Astrocyte (in vitro differentiated cells and primary cell): ENCODE measurements at regions not wholly inside any gene's neighbourhood (a gene's known extent, or its start where the extent isn't known, plus 50 kb on each side); places are given as distances from the start of the nearest gene placed in this dataset.

Experiments
- DNase-seq: peaks from one replicate; pipeline ENCODE4 v3.0.0-alpha.2; 2010; ENCODE audit warnings: low read depth
- FAIRE-seq: peaks from 2 replicates; lab custom pipeline; 2011; peaks lifted over from hg19 to GRCh38; lab: Jason Lieb, UNC
- H2AFZ ChIP-seq: 2 replicates; pipeline ENCODE4 v1.6.0; 2012; ENCODE audit warnings: low read depth, low read length, inconsistent platforms
- H3K27ac ChIP-seq: 2 replicates; pipeline ENCODE4 v1.5.1; 2011; ENCODE audit warnings: low read depth, low read length, inconsistent platforms
- H3K27me3 ChIP-seq: 2 replicates; pipeline ENCODE4 v1.6.0; 2011; ENCODE audit warnings: low read length, inconsistent platforms; ENCODE audit not compliant: insufficient read depth
- H3K36me3 ChIP-seq: 2 replicates; pipeline ENCODE4 v1.5.1; 2011; ENCODE audit warnings: low read length, inconsistent platforms; ENCODE audit not compliant: insufficient read depth
- H3K4me1 ChIP-seq: 2 replicates; pipeline ENCODE4 v1.5.1; 2011; ENCODE audit warnings: low read length, inconsistent platforms; ENCODE audit not compliant: insufficient read depth
- H3K4me2 ChIP-seq: 2 replicates; pipeline ENCODE4 v1.6.0; 2012; ENCODE audit warnings: low read length, inconsistent platforms
- H3K4me3 ChIP-seq: 2 replicates; pipeline ENCODE4 v1.5.1; 2011; ENCODE audit warnings: low read depth, mild to moderate bottlenecking, low read length, inconsistent platforms; ENCODE audit not compliant: insufficient read depth
- H3K79me2 ChIP-seq: 2 replicates; pipeline ENCODE4 v1.6.0; 2012; ENCODE audit warnings: mild to moderate bottlenecking, low read length, inconsistent platforms; ENCODE audit not compliant: insufficient read depth
- H3K9ac ChIP-seq: 2 replicates; pipeline ENCODE4 v1.6.0; 2012; ENCODE audit warnings: mild to moderate bottlenecking, low read length, inconsistent platforms
- H3K9me3 ChIP-seq: 2 replicates; pipeline ENCODE4 v1.5.1; 2012; ENCODE audit warnings: low read depth, mild to moderate bottlenecking, low read length, inconsistent platforms; ENCODE audit not compliant: insufficient read depth
- H4K20me1 ChIP-seq: 2 replicates; pipeline ENCODE4 v1.6.0; 2012; ENCODE audit warnings: low read length, inconsistent platforms; ENCODE audit not compliant: insufficient read depth
- H3K27ac Mint-ChIP-seq: one replicate; pipeline ENCODE4 v1.8.0; 2021; ENCODE audit warnings: mild to moderate bottlenecking, mixed read lengths; ENCODE audit not compliant: unreplicated experiment
- H3K27me3 Mint-ChIP-seq: one replicate; pipeline ENCODE4 v1.8.0; 2021; ENCODE audit warnings: low read depth, mixed read lengths; ENCODE audit not compliant: unreplicated experiment
- H3K36me3 Mint-ChIP-seq: one replicate; pipeline ENCODE4 v1.8.0; 2021; ENCODE audit warnings: low read depth, mixed read lengths; ENCODE audit not compliant: unreplicated experiment
- H3K4me1 Mint-ChIP-seq: one replicate; pipeline ENCODE4 v1.8.0; 2021; ENCODE audit warnings: low read depth, mixed read lengths; ENCODE audit not compliant: unreplicated experiment
- H3K4me3 Mint-ChIP-seq: one replicate; pipeline ENCODE4 v1.8.0; 2021; ENCODE audit warnings: mild to moderate bottlenecking, moderate library complexity, mixed read lengths; ENCODE audit not compliant: unreplicated experiment
- H3K9me3 Mint-ChIP-seq: one replicate; pipeline ENCODE4 v1.8.0; 2021; ENCODE audit warnings: mild to moderate bottlenecking, mixed read lengths; ENCODE audit not compliant: unreplicated experiment
- EZH2 ChIP-seq: IDR thresholded peaks from 2 replicates; pipeline ENCODE4 v1.6.1; 2012; ENCODE audit warnings: mild to moderate bottlenecking, low read length, inconsistent platforms; ENCODE audit not compliant: insufficient read depth
- TF ChIP-seq, protein P1 (sequence below): IDR thresholded peaks from 2 replicates; pipeline ENCODE4 v1.5.1; 2011; ENCODE audit warnings: low read depth, mild to moderate bottlenecking, inconsistent platforms, low read length, moderate library complexity; ENCODE audit not compliant: insufficient read depth

DNA sequence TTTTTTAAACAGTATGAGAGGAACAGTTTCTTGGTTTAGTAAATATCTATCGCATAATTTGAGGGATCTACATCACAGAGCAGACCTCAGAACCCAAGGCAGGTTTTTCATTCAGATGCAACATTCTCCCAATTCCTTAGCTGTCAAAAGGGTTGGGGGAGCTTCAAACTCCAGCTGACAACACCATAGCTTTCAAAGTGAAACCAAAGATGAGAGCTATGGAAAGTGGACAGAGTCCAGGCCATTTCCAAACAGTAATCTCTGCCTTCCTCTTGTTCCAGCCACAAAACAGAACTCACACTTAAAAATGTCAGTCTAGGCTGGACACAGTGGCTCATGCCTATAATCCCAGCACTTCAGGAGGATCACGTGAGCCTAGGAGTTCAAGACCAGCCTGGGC lies 87.8 kb downstream of the SPRING1 start:
- no peaks in the 10 kb centered on the region for H3K4me1 Mint-ChIP-seq
- H3K27ac Mint-ChIP-seq, result no peak overlapping the region
- FAIRE-seq (no peak), DNase-seq (no peak)
- Histone ChIP-seq H3K9me3 (peaks cover under 1% of the 10 kb centered on the region), H3K4me1 (no peaks in the 10 kb centered on the region), H3K79me2 (no peaks in the 10 kb centered on the region), H3K9ac (no peak overlapping the region), H3K36me3 (no peaks in the 10 kb centered on the region), H3K4me2 (no peak overlapping the region), H3K27me3 (peaks cover 13% of the 10 kb centered on the region), H2AFZ (no peak overlapping the region), H3K4me3 (no peak overlapping the region), H4K20me1 (no peaks in the 10 kb centered on the region), H3K27ac (no peak overlapping the region)
- H3K4me3 Mint-ChIP-seq, result no peak overlapping the region
- H3K27me3 Mint-ChIP-seq, result peaks cover 26% of the 10 kb centered on the region
- H3K36me3 Mint-ChIP-seq, result no peaks in the 10 kb centered on the region
- H3K9me3 Mint-ChIP-seq, result peaks cover 4% of the 10 kb centered on the region
- TF ChIP-seq EZH2, result no peak
- TF ChIP-seq, protein P1, sequence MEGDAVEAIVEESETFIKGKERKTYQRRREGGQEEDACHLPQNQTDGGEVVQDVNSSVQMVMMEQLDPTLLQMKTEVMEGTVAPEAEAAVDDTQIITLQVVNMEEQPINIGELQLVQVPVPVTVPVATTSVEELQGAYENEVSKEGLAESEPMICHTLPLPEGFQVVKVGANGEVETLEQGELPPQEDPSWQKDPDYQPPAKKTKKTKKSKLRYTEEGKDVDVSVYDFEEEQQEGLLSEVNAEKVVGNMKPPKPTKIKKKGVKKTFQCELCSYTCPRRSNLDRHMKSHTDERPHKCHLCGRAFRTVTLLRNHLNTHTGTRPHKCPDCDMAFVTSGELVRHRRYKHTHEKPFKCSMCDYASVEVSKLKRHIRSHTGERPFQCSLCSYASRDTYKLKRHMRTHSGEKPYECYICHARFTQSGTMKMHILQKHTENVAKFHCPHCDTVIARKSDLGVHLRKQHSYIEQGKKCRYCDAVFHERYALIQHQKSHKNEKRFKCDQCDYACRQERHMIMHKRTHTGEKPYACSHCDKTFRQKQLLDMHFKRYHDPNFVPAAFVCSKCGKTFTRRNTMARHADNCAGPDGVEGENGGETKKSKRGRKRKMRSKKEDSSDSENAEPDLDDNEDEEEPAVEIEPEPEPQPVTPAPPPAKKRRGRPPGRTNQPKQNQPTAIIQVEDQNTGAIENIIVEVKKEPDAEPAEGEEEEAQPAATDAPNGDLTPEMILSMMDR, result no peak

DNA sequence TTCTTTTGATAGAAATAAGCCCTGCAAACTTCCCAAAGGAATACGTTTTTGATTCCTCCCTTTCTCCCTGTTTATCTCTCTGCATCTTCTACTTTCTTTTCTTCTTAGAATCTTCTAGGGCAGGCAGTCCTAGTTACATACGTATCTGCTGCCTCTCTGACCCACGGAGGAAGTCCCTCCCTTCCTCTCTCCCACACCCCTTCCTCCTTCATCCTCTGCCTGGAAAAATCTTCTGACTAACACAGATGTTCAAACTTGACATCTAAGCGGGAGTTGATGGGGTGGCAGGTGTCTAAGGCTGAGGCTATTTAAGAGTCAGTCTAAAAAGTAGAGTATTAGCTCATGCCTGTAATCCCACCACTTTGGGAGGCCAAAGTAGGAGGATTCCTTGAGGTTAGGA lies 88.6 kb downstream of the MAP1LC3B2 start:
- Mint-ChIP-seq H3K4me1 (no peaks in the 10 kb centered on the region), H3K27ac (no peak overlapping the region)
- no peak overlapping the region for H3K4me3 ChIP-seq

DNA sequence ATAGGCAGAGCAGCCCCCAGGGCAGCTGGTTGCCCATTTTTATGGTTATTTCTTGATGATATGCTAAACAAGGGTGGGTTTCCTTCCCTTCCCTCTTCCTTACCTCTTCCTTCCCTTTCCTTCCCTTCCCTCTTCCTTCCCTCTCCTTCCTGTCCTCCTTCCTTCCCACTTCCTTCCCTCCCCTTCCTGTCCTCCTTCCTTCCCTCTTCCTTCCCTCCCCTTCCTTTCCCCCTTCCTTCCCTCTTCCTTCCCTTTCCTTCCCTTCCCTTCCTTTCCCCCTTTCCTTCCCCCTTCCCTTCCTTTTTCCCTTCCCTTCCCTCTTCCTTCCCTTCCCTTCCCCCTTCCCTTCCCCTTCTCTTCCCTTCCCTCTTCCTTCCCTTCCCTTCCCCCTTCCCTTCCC lies 87.7 kb downstream of the MAP1LC3B2 start:
- no peaks in the 10 kb centered on the region for H3K4me1 ChIP-seq
- H3K4me1 Mint-ChIP-seq, result no peaks in the 10 kb centered on the region
- H3K9ac ChIP-seq, result no peak overlapping the region
- H3K79me2 ChIP-seq, result no peaks in the 10 kb centered on the region
- TF ChIP-seq, protein P1, result no peak
- TF ChIP-seq EZH2, result no peak
- no peak overlapping the region for H3K4me2 ChIP-seq
- H3K4me3 Mint-ChIP-seq, result no peak overlapping the region
- peaks cover 16% of the 10 kb centered on the region for H3K27me3 ChIP-seq
- H4K20me1 ChIP-seq, result no peaks in the 10 kb centered on the region
- H2AFZ ChIP-seq, result no peak overlapping the region
- H3K9me3 Mint-ChIP-seq, result peaks cover 6% of the 10 kb centered on the region
- H3K27me3 Mint-ChIP-seq, result peaks cover 24% of the 10 kb centered on the region
- no peak overlapping the region for H3K27ac Mint-ChIP-seq
- H3K36me3 Mint-ChIP-seq, result no peaks in the 10 kb centered on the region
- H3K36me3 ChIP-seq, result no peaks in the 10 kb centered on the region
- H3K4me3 ChIP-seq, result no peak overlapping the region
- H3K27ac ChIP-seq, result no peak overlapping the region
- peaks cover 6% of the 10 kb centered on the region for H3K9me3 ChIP-seq
- no peak for DNase-seq
- no peak for FAIRE-seq

More for the DNA sequence above, 88.6 kb downstream of the MAP1LC3B2 start:
- H2AFZ ChIP-seq, result no peak overlapping the region
- H3K27me3 ChIP-seq, result peaks cover 16% of the 10 kb centered on the region
- no peak for FAIRE-seq
- H3K27ac ChIP-seq, result no peak overlapping the region
- Mint-ChIP-seq H3K36me3 (no peaks in the 10 kb centered on the region), H3K9me3 (peaks cover 6% of the 10 kb centered on the region), H3K27me3 (peaks cover 24% of the 10 kb centered on the region), H3K4me3 (no peak overlapping the region)
- H3K9me3 ChIP-seq, result peaks cover 6% of the 10 kb centered on the region
- no peaks in the 10 kb centered on the region for H3K4me1 ChIP-seq
- TF ChIP-seq EZH2, result no peak
- TF ChIP-seq, protein P1, result no peak
- H3K36me3 ChIP-seq, result no peaks in the 10 kb centered on the region
- no peaks in the 10 kb centered on the region for H4K20me1 ChIP-seq
- no peaks in the 10 kb centered on the region for H3K79me2 ChIP-seq
- no peak for DNase-seq
- no peak overlapping the region for H3K4me2 ChIP-seq
- H3K9ac ChIP-seq, result no peak overlapping the region
